GM03348 (cell line): ENCODE measurements at regions not wholly inside any gene's neighbourhood (a gene's known extent, or its start where the extent isn't known, plus 50 kb on each side); places are given as distances from the start of the nearest gene placed in this dataset.
"Not testable (repeated sequence)": the region's sequence is repeated elsewhere in the genome, so short reads cannot be mapped to it uniquely, and the experiment has no call there.

Experiments
- DNase-seq: peaks from one replicate; pipeline ENCODE4 v3.0.0; 2012; ENCODE audit warnings: low spot score

GRCh38 chr9:105114318-105114717 lies 130.1 kb upstream of the SLC44A1 start:
- no peak for DNase-seq

- DNase-seq, result no peak
These were observed 129.3 kb upstream of the SLC44A1 start for GRCh38 chr9:105114964-105115728.

GRCh38 chr9:105116052-105116868 lies 128.2 kb upstream of the SLC44A1 start:
- no peak for DNase-seq

GRCh38 chr9:105117234-105117633 lies 127.2 kb upstream of the SLC44A1 start:
- no peak for DNase-seq

- no peak for DNase-seq
These were observed 125.8 kb upstream of the SLC44A1 start for GRCh38 chr9:105118636-105119035.

- no peak for DNase-seq
These were observed 125.3 kb upstream of the SLC44A1 start for GRCh38 chr9:105119156-105119555.

- no peak for DNase-seq
These were observed 122.5 kb upstream of the SLC44A1 start for GRCh38 chr9:105121861-105122430.

GRCh38 chr9:105124598-105124997 lies 119.9 kb upstream of the SLC44A1 start:
- not testable (repeated sequence) for DNase-seq

GRCh38 chr9:105126226-105126625 lies 118.2 kb upstream of the SLC44A1 start:
- peak; percentile 19 for DNase-seq

- peak; percentile 21 for DNase-seq
These were observed 116.6 kb upstream of the SLC44A1 start for GRCh38 chr9:105127863-105128220.

- no peak for DNase-seq
These were observed 115.4 kb upstream of the SLC44A1 start for GRCh38 chr9:105128908-105129600.

- no peak for DNase-seq
These were observed 114.7 kb upstream of the SLC44A1 start for GRCh38 chr9:105129731-105130130.

GRCh38 chr9:105131981-105132380 lies 112.5 kb upstream of the SLC44A1 start:
- DNase-seq, result peak; percentile 22

GRCh38 chr9:105132606-105133005 lies 111.8 kb upstream of the SLC44A1 start:
- peak; percentile 35 for DNase-seq

- DNase-seq, result no peak
These were observed 106.1 kb upstream of the SLC44A1 start for GRCh38 chr9:105138306-105138801.

- no peak for DNase-seq
These were observed 103.1 kb upstream of the SLC44A1 start for GRCh38 chr9:105141146-105141975.

GRCh38 chr9:105141976-105142250 lies 102.5 kb upstream of the SLC44A1 start:
- no peak for DNase-seq

- peak; percentile 73 for DNase-seq
These were observed 101.9 kb upstream of the SLC44A1 start for GRCh38 chr9:105142406-105143135.

GRCh38 chr9:105143136-105143430 lies 101.4 kb upstream of the SLC44A1 start:
- DNase-seq, result no peak

GRCh38 chr9:105144076-105144475 lies 100.4 kb upstream of the SLC44A1 start:
- DNase-seq, result no peak

- DNase-seq, result no peak
These were observed 99.6 kb upstream of the SLC44A1 start for GRCh38 chr9:105144841-105145240.
